SK-N-SH treated with all-trans-retinoic acid at 6 μM for 48 hours (cell line): ENCODE measurements at regions not wholly inside any gene's neighbourhood (a gene's known extent, or its start where the extent isn't known, plus 50 kb on each side); places are given as distances from the start of the nearest gene placed in this dataset.

Experiments used
- ARNTL ChIP-seq: fragments of 450-650 bp; formaldehyde crosslinking; IDR thresholded peaks from 2 replicates; pipeline ENCODE4 v1.5.0; 2020; ENCODE audit warnings: low read depth, mild to moderate bottlenecking, moderate library complexity, borderline replicate concordance
- ZNF70 ChIP-seq: fragments of 450-650 bp; formaldehyde crosslinking; IDR thresholded peaks from 2 replicates; pipeline ENCODE4 v1.5.0; 2020; ENCODE audit warnings: mild to moderate bottlenecking, moderate library complexity

DNA sequence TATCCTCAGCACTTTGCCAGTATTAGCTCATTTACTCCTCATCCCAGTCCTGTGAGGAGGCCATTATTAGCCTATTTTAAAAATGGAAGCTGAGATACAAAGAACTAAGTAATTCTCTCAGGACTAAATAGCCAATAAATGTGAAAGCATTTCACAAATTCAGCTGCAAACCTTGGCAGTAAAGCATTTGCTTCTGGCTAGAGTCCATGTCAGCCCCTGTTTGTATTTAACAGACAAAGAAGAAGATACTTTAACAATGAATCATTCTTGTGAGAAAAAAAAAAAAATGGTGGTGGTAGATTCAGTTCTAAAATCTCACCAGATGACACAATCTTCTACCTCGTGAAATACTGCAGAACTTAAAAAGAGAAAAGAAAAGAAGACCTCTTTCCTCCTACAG is 85.0 kb upstream of the CNTN6 start:
- TF ChIP-seq ARNTL (CRISPR knock-in tag) (no peak), ZNF70 (no peak)
